G401 (cell line): ENCODE measurements at regions not wholly inside any gene's neighbourhood (a gene's known extent, or its start where the extent isn't known, plus 50 kb on each side); places are given as distances from the start of the nearest gene placed in this dataset.

Source experiments
- DNase-seq: peaks from one replicate; pipeline ENCODE4 v3.0.0-alpha.2; 2015; ENCODE audit warnings: low spot score
- in situ Hi-C: cut with HindIII; loops from 2 replicates; pipeline ENCODE4 v1.10.0; 2016; ENCODE audit warnings: low sequenced_read_pairs, mixed read lengths

GRCh38 chr10:58992830-58993460, 183.5 kb upstream of the PHYHIPL start:
- in situ Hi-C loops: no loop called here
- DNase-seq: no peak

GRCh38 chr10:58993480-58994221, 182.8 kb upstream of the PHYHIPL start:
- in situ Hi-C loops: no loop called here
- peak; percentile 16 for DNase-seq

GRCh38 chr10:58994226-58995057, 182.0 kb upstream of the PHYHIPL start:
- DNase-seq: no peak
- in situ Hi-C loops: no loop called here

- in situ Hi-C loops: no loop called here
Observed at GRCh38 chr10:58995058-58995596, 181.3 kb upstream of the PHYHIPL start.

GRCh38 chr10:58996063-58996462, 180.4 kb upstream of the PHYHIPL start:
- DNase-seq: no peak

More at GRCh38 chr10:58995058-58995596, 181.3 kb upstream of the PHYHIPL start:
- no peak for DNase-seq

GRCh38 chr10:58996866-58997265, 179.6 kb upstream of the PHYHIPL start:
- in situ Hi-C loops: no loop called here
- no peak for DNase-seq

More at GRCh38 chr10:58996063-58996462, 180.4 kb upstream of the PHYHIPL start:
- in situ Hi-C loops: no loop called here

- DNase-seq: peak; percentile 69
- in situ Hi-C loops: no loop called here
Observed at GRCh38 chr10:58998924-58999713, 177.3 kb upstream of the PHYHIPL start.

GRCh38 chr10:59000162-59000825, 176.1 kb upstream of the PHYHIPL start:
- DNase-seq: no peak
- in situ Hi-C loops: no loop called here

GRCh38 chr10:59002011-59002410, 174.4 kb upstream of the PHYHIPL start:
- in situ Hi-C loops: no loop called here
- no peak for DNase-seq

- no peak for DNase-seq
- in situ Hi-C loops: no loop called here
Observed at GRCh38 chr10:59003203-59003602, 173.2 kb upstream of the PHYHIPL start.

GRCh38 chr10:59004392-59004791, 172.1 kb upstream of the PHYHIPL start:
- no peak for DNase-seq
- in situ Hi-C loops: no loop called here

- in situ Hi-C loops: no loop called here
- no peak for DNase-seq
Observed at GRCh38 chr10:59006511-59007306, 169.7 kb upstream of the PHYHIPL start.

GRCh38 chr10:59007307-59008025, 169.0 kb upstream of the PHYHIPL start:
- in situ Hi-C loops: no loop called here
- no peak for DNase-seq

GRCh38 chr10:59008452-59008851, 168.0 kb upstream of the PHYHIPL start:
- in situ Hi-C loops: no loop called here
- DNase-seq: peak; percentile 19

GRCh38 chr10:59011972-59012632, 164.3 kb upstream of the PHYHIPL start:
- in situ Hi-C loops: no loop called here
- DNase-seq: no peak

GRCh38 chr10:59012839-59013238, 163.6 kb upstream of the PHYHIPL start:
- DNase-seq: no peak
- in situ Hi-C loops: no loop called here

GRCh38 chr10:59016043-59016442, 160.4 kb upstream of the PHYHIPL start:
- no peak for DNase-seq
- in situ Hi-C loops: no loop called here
